HCT116 (cell line): ENCODE measurements at regions not wholly inside any gene's neighbourhood (a gene's known extent, or its start where the extent isn't known, plus 50 kb on each side); places are given as distances from the start of the nearest gene placed in this dataset.

Source experiments
- ATAC-seq: fragments of 200-7000 bp; cut with Tn5 transposase; 2 replicates; pipeline ENCODE4 v1.9.1; 2020; ENCODE audit warnings: mild to moderate bottlenecking, moderate library complexity
- BruUV-seq: library from RNA; stranded (reverse); fragments of 400-500 nt; replicated peaks from 2 replicates; lab custom pipeline; 2021; lab: Mats Ljungman, UMichigan
- CTCF ChIA-PET: fragments of 300-600 bp; sonication (Branson Sonifier 250); formaldehyde crosslinking; loops from one replicate; lab custom pipeline; 2021; ENCODE audit warnings: antibody characterized with exemption; lab: Charles Lee
- POLR2A ChIA-PET: fragments of 300-600, 350-600 bp; sonication (Branson Sonifier 250); formaldehyde crosslinking; loops from one replicate; lab custom pipeline; 2021; ENCODE audit warnings: antibody characterized with exemption; lab: Charles Lee
- RAD21 ChIA-PET, 2 experiments: fragments of 300-600 bp; sonication (Branson Sonifier 250); formaldehyde crosslinking; loops; one replicate each; lab custom pipeline; 2023; ENCODE audit warnings: low total read pairs in 2 of 2; ENCODE audit not compliant: uncharacterized antibody in 2 of 2, unreplicated experiment in 2 of 2, low non-redundant PET in 1 of 2; lab: Charles Lee
- DNase-seq: peaks from one replicate; pipeline ENCODE4 v3.0.0-alpha.2; 2010; ENCODE audit warnings: low read depth, low spot score
- H2AFZ ChIP-seq: fragments of 200-600 bp; shearing (Covaris generic), sonication (generic); 2 replicates; pipeline ENCODE4 v1.6.1; 2017; ENCODE audit warnings: low read depth, mixed run types, mixed read lengths, antibody characterized with exemption, low read length; ENCODE audit not compliant: poor library complexity, severe bottlenecking
- H3K27ac ChIP-seq: 2 replicates; pipeline ENCODE4 v1.5.1; 2012; ENCODE audit warnings: low read depth, low read length
- H3K27me3 ChIP-seq: fragments of 200-600 bp; sonication (generic); 2 replicates; pipeline ENCODE4 v1.6.1; 2016; ENCODE audit warnings: mixed run types, low read length, mixed read lengths; ENCODE audit not compliant: insufficient read depth
- H3K36me3 ChIP-seq, 2 experiments: fragments of 200-500 bp in 1 of 2; fragments of 200-600 bp in 1 of 2; sonication (Bioruptor generic) in 1 of 2; sonication (generic) in 1 of 2; 2 replicates each; pipeline versions ENCODE4 v1.5.1 to v1.6.1; 2014 to 2016; ENCODE audit warnings: low read length in 2 of 2, inconsistent platforms in 1 of 2, mixed read lengths in 1 of 2, mixed run types in 1 of 2; ENCODE audit not compliant: insufficient read depth in 2 of 2, control insufficient read depth in 1 of 2
- H3K4me1 ChIP-seq, 2 experiments: fragments of 200-600 bp in 1 of 2; sonication (generic) in 1 of 2; 2 replicates each; pipeline versions ENCODE4 v1.5.1 to v1.6.1; 2012 to 2017; ENCODE audit warnings: low read length in 2 of 2, inconsistent platforms in 1 of 2, mild to moderate bottlenecking in 1 of 2, mixed read lengths in 1 of 2, mixed run types in 1 of 2, moderate library complexity in 1 of 2; ENCODE audit not compliant: insufficient read depth in 2 of 2, control insufficient read depth in 1 of 2
- H3K4me2 ChIP-seq: fragments of 200-600 bp; sonication (generic); 2 replicates; pipeline ENCODE4 v1.6.1; 2017; ENCODE audit warnings: mixed run types, low read length, mixed read lengths
- H3K4me3 ChIP-seq, 2 experiments: fragments of 200-600 bp in 1 of 2; sonication (generic) in 1 of 2; replicated peaks in 1 of 2; 2 replicates each; pipeline ENCODE4 v1.5.1; 2011 to 2016; ENCODE audit warnings: low read length in 2 of 2, control low read depth in 1 of 2, low read depth in 1 of 2, mild to moderate bottlenecking in 1 of 2, mixed read lengths in 1 of 2, mixed run types in 1 of 2
- H3K79me2 ChIP-seq: fragments of 200-600 bp; sonication (generic); 2 replicates; pipeline ENCODE4 v1.6.1; 2017; ENCODE audit warnings: mild to moderate bottlenecking, mixed run types, low read length, moderate library complexity, mixed read lengths; ENCODE audit not compliant: insufficient read depth
- H3K9ac ChIP-seq: fragments of 200-600 bp; sonication (generic); 2 replicates; pipeline ENCODE4 v1.6.1; 2016; ENCODE audit warnings: low read length, mixed read lengths
- H3K9me2 ChIP-seq: fragments of 200-600 bp; sonication (generic), shearing (Covaris generic); 2 replicates; pipeline ENCODE4 v1.6.1; 2017; ENCODE audit warnings: mixed run types, mild to moderate bottlenecking, moderate library complexity; ENCODE audit not compliant: insufficient read depth
- H3K9me3 ChIP-seq, 2 experiments: fragments of 200-500 bp in 1 of 2; fragments of 200-600 bp in 1 of 2; sonication (Bioruptor generic) in 1 of 2; sonication (generic) in 1 of 2; 2 replicates each; pipeline ENCODE4 v1.6.1; 2014 to 2017; ENCODE audit warnings: low read length in 2 of 2, mixed read lengths in 2 of 2, inconsistent platforms in 1 of 2, low read depth in 1 of 2, mild to moderate bottlenecking in 1 of 2, mixed run types in 1 of 2, moderate library complexity in 1 of 2; ENCODE audit not compliant: control insufficient read depth in 1 of 2, insufficient read depth in 1 of 2
- H4K20me1 ChIP-seq: fragments of 200-600 bp; sonication (generic), shearing (Covaris generic); 2 replicates; pipeline ENCODE4 v1.6.1; 2017; ENCODE audit warnings: mixed run types, mild to moderate bottlenecking, moderate library complexity; ENCODE audit not compliant: insufficient read depth
- EGR1 ChIP-seq: IDR thresholded peaks from 2 replicates; pipeline ENCODE4 v1.6.1; 2012; ENCODE audit warnings: low read depth
- EZH2 ChIP-seq: fragments of 200-600 bp; sonication (generic); IDR thresholded peaks from 2 replicates; pipeline ENCODE4 v1.6.1; 2017; ENCODE audit warnings: antibody characterized with exemption, mixed run types
- EZH2phosphoT487 ChIP-seq: fragments of 200-600 bp; IDR thresholded peaks from 2 replicates; pipeline ENCODE4 v1.6.1; 2018; ENCODE audit warnings: antibody characterized with exemption, borderline replicate concordance
- FOSL1 ChIP-seq: IDR thresholded peaks from 2 replicates; pipeline ENCODE4 v1.6.1; 2012; ENCODE audit warnings: low read depth
- JUND ChIP-seq: IDR thresholded peaks from 2 replicates; pipeline ENCODE4 v1.6.1; 2012
- POLR2A ChIP-seq: IDR thresholded peaks from 2 replicates; pipeline ENCODE4 v1.7.0; 2011; ENCODE audit warnings: borderline replicate concordance; ENCODE audit not compliant: insufficient read depth, insufficient read length; ENCODE audit errors: extremely low read depth
- POLR2AphosphoS5 ChIP-seq: IDR thresholded peaks from 2 replicates; pipeline ENCODE4 v1.6.1; 2011; ENCODE audit warnings: mild to moderate bottlenecking, low read depth, low read length, moderate library complexity
- RAD21 ChIP-seq: IDR thresholded peaks from 2 replicates; pipeline ENCODE4 v1.6.1; 2012; ENCODE audit warnings: low read depth, mild to moderate bottlenecking
- SIN3A ChIP-seq: IDR thresholded peaks from 2 replicates; pipeline ENCODE4 v1.6.1; 2012; ENCODE audit warnings: low read depth
- SRF ChIP-seq: IDR thresholded peaks from 2 replicates; pipeline ENCODE4 v1.6.1; 2012; ENCODE audit warnings: low read depth
- ZFX ChIP-seq: fragments of 450-650 bp; IDR thresholded peaks from 2 replicates; pipeline ENCODE4 v1.6.1; 2017
- intact Hi-C: fragments of 100-400 bp; cut with micrococcal nuclease; formaldehyde crosslinking; loops from 2 replicates; pipeline ENCODE4 v1.10.0; 2022
- TF ChIP-seq, protein P1 (sequence below): IDR thresholded peaks from 2 replicates; pipeline ENCODE4 v1.6.1; 2012; ENCODE audit warnings: low read depth
- TF ChIP-seq, protein P2 (sequence below): IDR thresholded peaks from 2 replicates; pipeline ENCODE4 v1.6.1; 2011; ENCODE audit warnings: mild to moderate bottlenecking, low read length, moderate library complexity; ENCODE audit not compliant: insufficient replicate concordance; ENCODE audit errors: extremely low read depth
- TF ChIP-seq, protein P3 (sequence below): IDR thresholded peaks from 2 replicates; pipeline ENCODE4 v1.6.1; 2012
- TF ChIP-seq, protein P4 (sequence below): IDR thresholded peaks from 2 replicates; pipeline ENCODE4 v1.6.1; 2012

DNA sequence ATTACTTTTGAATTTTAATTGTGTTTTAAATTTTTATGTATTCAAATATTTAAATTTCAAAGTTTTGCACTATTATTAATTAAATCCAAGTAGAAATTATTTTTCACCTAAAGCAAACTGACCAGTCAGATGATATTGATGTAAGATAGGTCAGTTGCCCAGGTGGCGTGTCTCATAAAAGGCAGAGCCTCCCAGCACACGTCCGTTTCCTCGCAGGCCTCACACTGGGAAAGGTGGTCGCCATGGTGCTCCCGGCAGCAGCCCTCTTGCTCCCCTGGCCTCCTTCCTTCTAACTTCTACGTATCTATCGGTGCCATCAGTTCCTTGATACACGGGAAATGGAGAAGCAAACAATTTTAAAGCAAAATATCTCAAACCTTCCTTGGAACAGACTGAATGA, 516.8 kb downstream of the GALR1 start:
- no TSS peak for BruUV-seq
- POLR2A ChIA-PET = no interaction called here
- Histone ChIP-seq H2AFZ (no peak overlapping the region), H3K79me2 (no peaks in the 10 kb centered on the region), H3K9me2 (no peaks in the 10 kb centered on the region), H3K36me3 (no peaks in the 10 kb centered on the region), H3K27me3 (no peaks in the 10 kb centered on the region), H3K4me3 (no peak overlapping the region), H3K4me2 (no peak overlapping the region), H4K20me1 (no peaks in the 10 kb centered on the region), H3K27ac (no peak overlapping the region), H3K9me3 (peaks cover 16 to 35% of the 10 kb centered on the region in 2 experiments; a peak in 2 of 4 replicates), H3K4me1 (no peaks in the 10 kb centered on the region), H3K9ac (no peak overlapping the region)
- no peak for TF ChIP-seq POLR2A
- TF ChIP-seq JUND = no peak
- TF ChIP-seq EZH2 = no peak
- no peak for TF ChIP-seq SIN3A
- no peak for TF ChIP-seq EZH2phosphoT487
- TF ChIP-seq, protein P1, sequence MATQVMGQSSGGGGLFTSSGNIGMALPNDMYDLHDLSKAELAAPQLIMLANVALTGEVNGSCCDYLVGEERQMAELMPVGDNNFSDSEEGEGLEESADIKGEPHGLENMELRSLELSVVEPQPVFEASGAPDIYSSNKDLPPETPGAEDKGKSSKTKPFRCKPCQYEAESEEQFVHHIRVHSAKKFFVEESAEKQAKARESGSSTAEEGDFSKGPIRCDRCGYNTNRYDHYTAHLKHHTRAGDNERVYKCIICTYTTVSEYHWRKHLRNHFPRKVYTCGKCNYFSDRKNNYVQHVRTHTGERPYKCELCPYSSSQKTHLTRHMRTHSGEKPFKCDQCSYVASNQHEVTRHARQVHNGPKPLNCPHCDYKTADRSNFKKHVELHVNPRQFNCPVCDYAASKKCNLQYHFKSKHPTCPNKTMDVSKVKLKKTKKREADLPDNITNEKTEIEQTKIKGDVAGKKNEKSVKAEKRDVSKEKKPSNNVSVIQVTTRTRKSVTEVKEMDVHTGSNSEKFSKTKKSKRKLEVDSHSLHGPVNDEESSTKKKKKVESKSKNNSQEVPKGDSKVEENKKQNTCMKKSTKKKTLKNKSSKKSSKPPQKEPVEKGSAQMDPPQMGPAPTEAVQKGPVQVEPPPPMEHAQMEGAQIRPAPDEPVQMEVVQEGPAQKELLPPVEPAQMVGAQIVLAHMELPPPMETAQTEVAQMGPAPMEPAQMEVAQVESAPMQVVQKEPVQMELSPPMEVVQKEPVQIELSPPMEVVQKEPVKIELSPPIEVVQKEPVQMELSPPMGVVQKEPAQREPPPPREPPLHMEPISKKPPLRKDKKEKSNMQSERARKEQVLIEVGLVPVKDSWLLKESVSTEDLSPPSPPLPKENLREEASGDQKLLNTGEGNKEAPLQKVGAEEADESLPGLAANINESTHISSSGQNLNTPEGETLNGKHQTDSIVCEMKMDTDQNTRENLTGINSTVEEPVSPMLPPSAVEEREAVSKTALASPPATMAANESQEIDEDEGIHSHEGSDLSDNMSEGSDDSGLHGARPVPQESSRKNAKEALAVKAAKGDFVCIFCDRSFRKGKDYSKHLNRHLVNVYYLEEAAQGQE = no peak
- no peak for TF ChIP-seq FOSL1
- no peak for TF ChIP-seq EGR1
- RAD21 ChIA-PET = no interaction called here
- no peak for DNase-seq
- intact Hi-C loops = no loop called here
- no peak for ATAC-seq
- CTCF ChIA-PET = no interaction called here

DNA sequence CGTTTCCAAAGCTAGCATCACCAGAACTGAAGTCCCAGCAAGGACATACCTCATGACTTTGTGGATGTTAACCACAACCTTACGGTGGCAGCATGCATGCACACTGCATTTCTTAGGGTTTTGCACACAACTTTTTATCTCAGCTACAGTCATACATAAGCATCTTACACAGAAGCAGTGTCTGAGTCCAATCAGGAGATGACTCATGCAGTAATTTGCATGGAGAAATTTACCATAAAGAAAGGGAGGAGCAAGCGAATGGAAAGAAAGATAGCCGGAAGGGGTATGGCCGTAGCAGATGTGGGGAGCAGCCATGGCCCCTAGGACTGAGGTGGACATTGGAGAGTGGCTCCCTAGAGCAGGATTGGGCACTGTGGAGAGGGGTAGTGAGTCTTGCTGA, 522.5 kb downstream of the GALR1 start:
- POLR2A ChIA-PET = no interaction called here
- intact Hi-C loops = no loop called here
- no peak for DNase-seq

More for the DNA sequence above, 522.5 kb downstream of the GALR1 start:
- no peak overlapping the region for H3K4me2 ChIP-seq
- H3K4me1 ChIP-seq = no peaks in the 10 kb centered on the region
- peaks cover 13 to 32% of the 10 kb centered on the region in 2 experiments; a peak in 2 of 4 replicates for H3K9me3 ChIP-seq
- ChIA-PET CTCF (no interaction called here), RAD21 (no interaction called here)
- no peak for TF ChIP-seq JUND
- TF ChIP-seq, protein P2, sequence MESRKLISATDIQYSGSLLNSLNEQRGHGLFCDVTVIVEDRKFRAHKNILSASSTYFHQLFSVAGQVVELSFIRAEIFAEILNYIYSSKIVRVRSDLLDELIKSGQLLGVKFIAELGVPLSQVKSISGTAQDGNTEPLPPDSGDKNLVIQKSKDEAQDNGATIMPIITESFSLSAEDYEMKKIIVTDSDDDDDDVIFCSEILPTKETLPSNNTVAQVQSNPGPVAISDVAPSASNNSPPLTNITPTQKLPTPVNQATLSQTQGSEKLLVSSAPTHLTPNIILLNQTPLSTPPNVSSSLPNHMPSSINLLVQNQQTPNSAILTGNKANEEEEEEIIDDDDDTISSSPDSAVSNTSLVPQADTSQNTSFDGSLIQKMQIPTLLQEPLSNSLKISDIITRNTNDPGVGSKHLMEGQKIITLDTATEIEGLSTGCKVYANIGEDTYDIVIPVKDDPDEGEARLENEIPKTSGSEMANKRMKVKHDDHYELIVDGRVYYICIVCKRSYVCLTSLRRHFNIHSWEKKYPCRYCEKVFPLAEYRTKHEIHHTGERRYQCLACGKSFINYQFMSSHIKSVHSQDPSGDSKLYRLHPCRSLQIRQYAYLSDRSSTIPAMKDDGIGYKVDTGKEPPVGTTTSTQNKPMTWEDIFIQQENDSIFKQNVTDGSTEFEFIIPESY = no peak
- TF ChIP-seq, protein P3, sequence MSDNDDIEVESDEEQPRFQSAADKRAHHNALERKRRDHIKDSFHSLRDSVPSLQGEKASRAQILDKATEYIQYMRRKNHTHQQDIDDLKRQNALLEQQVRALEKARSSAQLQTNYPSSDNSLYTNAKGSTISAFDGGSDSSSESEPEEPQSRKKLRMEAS = no peak
- TF ChIP-seq EZH2phosphoT487 = no peak
- TF ChIP-seq POLR2AphosphoS5 = no peak
- no peak for TF ChIP-seq ZFX
- TF ChIP-seq, protein P4, sequence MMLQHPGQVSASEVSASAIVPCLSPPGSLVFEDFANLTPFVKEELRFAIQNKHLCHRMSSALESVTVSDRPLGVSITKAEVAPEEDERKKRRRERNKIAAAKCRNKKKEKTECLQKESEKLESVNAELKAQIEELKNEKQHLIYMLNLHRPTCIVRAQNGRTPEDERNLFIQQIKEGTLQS = no peak
- TF ChIP-seq RAD21 = no peak
- TF ChIP-seq SIN3A = no peak
- no peak for TF ChIP-seq SRF
- BruUV-seq = no TSS peak
- no peak overlapping the region for H3K4me3 ChIP-seq
- H2AFZ ChIP-seq = no peak overlapping the region
- no peaks in the 10 kb centered on the region for H3K27me3 ChIP-seq
- no peaks in the 10 kb centered on the region for H3K9me2 ChIP-seq
- ATAC-seq = no peak
- no peaks in the 10 kb centered on the region for H3K36me3 ChIP-seq
- H3K9ac ChIP-seq = no peak overlapping the region
- H3K79me2 ChIP-seq = no peaks in the 10 kb centered on the region
- no peak overlapping the region for H3K27ac ChIP-seq
- H4K20me1 ChIP-seq = no peaks in the 10 kb centered on the region
